Stimulated activated CD8-positive, alpha-beta memory T cell treated with anti-CD3 and anti-CD28 coated beads, Interleukin-7, amount 100 ng/mL, for 1 hour (primary cell): ENCODE measurements at regions not wholly inside any gene's neighbourhood (a gene's known extent, or its start where the extent isn't known, plus 50 kb on each side); places are given as distances from the start of the nearest gene placed in this dataset.

Source experiments
- DNase-seq, 2 donors: peaks; one replicate each; pipeline ENCODE4 v3.0.0-alpha.2; 2020; ENCODE audit warnings: low read depth in 2 of 2

GRCh38 chr6:139577763-139578604, 203.5 kb upstream of the CITED2 start:
- no peak for DNase-seq

GRCh38 chr6:139577124-139577762, 202.8 kb upstream of the CITED2 start:
- DNase-seq: no peak

- DNase-seq: no peak
These were observed 197.6 kb upstream of the CITED2 start for GRCh38 chr6:139572001-139572400.

- no peak for DNase-seq
These were observed 195.7 kb upstream of the CITED2 start for GRCh38 chr6:139570166-139570565.

GRCh38 chr6:139569566-139569965, 195.1 kb upstream of the CITED2 start:
- DNase-seq: no peak

GRCh38 chr6:139568956-139569538, 194.6 kb upstream of the CITED2 start:
- no peak for DNase-seq

GRCh38 chr6:139568151-139568955, 193.9 kb upstream of the CITED2 start:
- DNase-seq: no peak

GRCh38 chr6:139567095-139567494, 192.6 kb upstream of the CITED2 start:
- no peak for DNase-seq

GRCh38 chr6:139565591-139565990, 191.1 kb upstream of the CITED2 start:
- DNase-seq: no peak

- DNase-seq: no peak
These were observed 183.1 kb upstream of the CITED2 start for GRCh38 chr6:139557547-139557946.

GRCh38 chr6:139556532-139556931, 182.1 kb upstream of the CITED2 start:
- DNase-seq: no peak

- DNase-seq: no peak
These were observed 179.5 kb upstream of the CITED2 start for GRCh38 chr6:139553916-139554315.

- no peak for DNase-seq
These were observed 176.9 kb upstream of the CITED2 start for GRCh38 chr6:139551376-139551775.

GRCh38 chr6:139550361-139550760, 175.9 kb upstream of the CITED2 start:
- DNase-seq: no peak

GRCh38 chr6:139549561-139550070, 175.2 kb upstream of the CITED2 start:
- no peak for DNase-seq

GRCh38 chr6:139547804-139548203, 173.4 kb upstream of the CITED2 start:
- DNase-seq: no peak

- no peak for DNase-seq
These were observed 172.8 kb upstream of the CITED2 start for GRCh38 chr6:139547122-139547776.

- no peak for DNase-seq
These were observed 171.6 kb upstream of the CITED2 start for GRCh38 chr6:139546106-139546472.

- no peak for DNase-seq
These were observed 171.0 kb upstream of the CITED2 start for GRCh38 chr6:139545206-139546105.

GRCh38 chr6:139544701-139545057, 170.2 kb upstream of the CITED2 start:
- no peak for DNase-seq
